ENCODE measurements at regions not wholly inside any gene's neighbourhood (a gene's known extent, or its start where the extent isn't known, plus 50 kb on each side); places are given as distances from the start of the nearest gene placed in this dataset.

DNA sequence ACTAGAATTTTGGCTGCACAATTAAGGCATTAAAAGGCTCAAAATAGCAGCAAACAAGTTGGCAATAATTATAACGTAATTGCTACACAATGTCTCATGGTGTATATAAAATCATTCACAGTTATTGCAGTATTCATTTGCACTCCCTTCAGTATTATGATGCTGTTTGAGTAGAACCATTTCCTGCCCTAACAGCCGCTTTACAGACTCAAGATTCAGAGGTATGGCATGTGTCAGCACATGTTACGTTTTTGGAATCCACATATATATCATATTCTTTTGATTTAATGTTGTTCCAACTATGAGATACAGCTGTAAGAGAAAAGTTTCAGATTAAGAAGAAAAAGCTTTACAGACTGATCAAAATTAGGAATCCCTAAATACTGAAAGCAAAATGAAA lies 56.3 kb upstream of the NCKAP5 start:
- TF ChIP-seq, protein P1, sequence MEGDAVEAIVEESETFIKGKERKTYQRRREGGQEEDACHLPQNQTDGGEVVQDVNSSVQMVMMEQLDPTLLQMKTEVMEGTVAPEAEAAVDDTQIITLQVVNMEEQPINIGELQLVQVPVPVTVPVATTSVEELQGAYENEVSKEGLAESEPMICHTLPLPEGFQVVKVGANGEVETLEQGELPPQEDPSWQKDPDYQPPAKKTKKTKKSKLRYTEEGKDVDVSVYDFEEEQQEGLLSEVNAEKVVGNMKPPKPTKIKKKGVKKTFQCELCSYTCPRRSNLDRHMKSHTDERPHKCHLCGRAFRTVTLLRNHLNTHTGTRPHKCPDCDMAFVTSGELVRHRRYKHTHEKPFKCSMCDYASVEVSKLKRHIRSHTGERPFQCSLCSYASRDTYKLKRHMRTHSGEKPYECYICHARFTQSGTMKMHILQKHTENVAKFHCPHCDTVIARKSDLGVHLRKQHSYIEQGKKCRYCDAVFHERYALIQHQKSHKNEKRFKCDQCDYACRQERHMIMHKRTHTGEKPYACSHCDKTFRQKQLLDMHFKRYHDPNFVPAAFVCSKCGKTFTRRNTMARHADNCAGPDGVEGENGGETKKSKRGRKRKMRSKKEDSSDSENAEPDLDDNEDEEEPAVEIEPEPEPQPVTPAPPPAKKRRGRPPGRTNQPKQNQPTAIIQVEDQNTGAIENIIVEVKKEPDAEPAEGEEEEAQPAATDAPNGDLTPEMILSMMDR (IDR thresholded peaks at IDR 0.05) = no peak
- no peak for TF ChIP-seq POLR2A (IDR thresholded peaks at IDR 0.05)
